Parathyroid adenoma (tissue), 2 donors: ENCODE measurements at regions not wholly inside any gene's neighbourhood (a gene's known extent, or its start where the extent isn't known, plus 50 kb on each side); places are given as distances from the start of the nearest gene placed in this dataset.
A peak's percentile ranks its signal among the peaks of the same experiment; 100 is the strongest.

Experiments used
- H2AFZ ChIP-seq: fragments of 300-600 bp; sonication (generic); one replicate; pipeline ENCODE4 v1.7.0; 2017; ENCODE audit warnings: antibody characterized with exemption, mild to moderate bottlenecking
- H3K27ac ChIP-seq: fragments of 300-600 bp; sonication (generic); one replicate; pipeline ENCODE4 v1.7.0; 2017
- H3K27me3 ChIP-seq: fragments of 300-600 bp; sonication (generic); one replicate; pipeline ENCODE4 v1.7.0; 2017; ENCODE audit warnings: low read length; ENCODE audit not compliant: control insufficient read depth, insufficient read depth
- H3K36me3 ChIP-seq: fragments of 300-600 bp; sonication (generic); one replicate; pipeline ENCODE4 v1.7.0; 2017; ENCODE audit warnings: low read length; ENCODE audit not compliant: control insufficient read depth, insufficient read depth
- H3K4me1 ChIP-seq: fragments of 300-600 bp; sonication (generic); one replicate; pipeline ENCODE4 v1.7.0; 2017; ENCODE audit warnings: control low read depth
- H3K4me2 ChIP-seq: fragments of 300-600 bp; sonication (generic); one replicate; pipeline ENCODE4 v1.7.0; 2017; ENCODE audit warnings: low read length
- H3K4me3 ChIP-seq: fragments of 300-600 bp; sonication (generic); one replicate; pipeline ENCODE4 v1.7.0; 2017; ENCODE audit warnings: low read depth, low read length
- H3K79me2 ChIP-seq: fragments of 300-600 bp; sonication (generic); one replicate; pipeline ENCODE4 v1.7.0; 2017; ENCODE audit warnings: control low read depth
- H3K9ac ChIP-seq: fragments of 300-600 bp; sonication (generic); one replicate; pipeline ENCODE4 v1.7.0; 2017; ENCODE audit warnings: mild to moderate bottlenecking
- H3K9me3 ChIP-seq: fragments of 300-600 bp; sonication (generic); one replicate; pipeline ENCODE4 v1.7.0; 2017; ENCODE audit warnings: low read length; ENCODE audit not compliant: control insufficient read depth
- TF ChIP-seq, protein P1 (sequence below): fragments of 300-600 bp; sonication (generic); IDR thresholded peaks from one replicate; pipeline ENCODE4 v1.7.0; 2017; ENCODE audit warnings: antibody characterized with exemption, mild to moderate bottlenecking
- donor health status: primary hyperparathyroidism.

DNA sequence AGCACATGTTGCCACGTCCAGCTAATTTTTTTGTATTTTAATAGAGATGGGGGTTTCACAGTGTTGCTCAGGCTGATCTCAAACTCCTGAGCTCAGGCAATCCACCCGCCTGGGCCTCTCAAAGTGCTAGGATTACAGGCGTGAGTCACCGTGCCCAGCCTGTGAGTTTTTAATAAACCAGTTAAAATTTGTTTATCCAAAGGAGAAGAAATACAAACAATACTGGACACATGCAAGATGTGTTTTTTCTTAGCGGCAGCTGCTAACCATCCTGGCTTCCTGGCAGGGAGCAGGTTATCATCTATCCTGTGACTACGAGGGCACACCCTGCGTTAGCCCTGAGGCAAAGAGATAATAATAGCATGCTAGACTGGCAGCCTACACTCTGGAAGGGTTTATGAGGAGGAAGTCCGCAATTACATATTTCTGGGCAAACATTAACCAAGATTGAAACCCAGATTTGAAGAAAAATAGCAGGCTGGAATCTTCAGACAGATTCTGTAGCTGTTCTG lies 191.4 kb downstream of the SPRY1 start:
- Histone ChIP-seq H2AFZ (no peak overlapping the region), H3K4me3 (no peak overlapping the region), H3K9me3 (no peaks in the 10 kb centered on the region), H3K4me1 (no peaks in the 10 kb centered on the region), H3K9ac (no peak overlapping the region), H3K36me3 (no peaks in the 10 kb centered on the region), H3K79me2 (no peaks in the 10 kb centered on the region), H3K27me3 (no peaks in the 10 kb centered on the region), H3K4me2 (no peak overlapping the region), H3K27ac (peak overlapping the region; percentile 1)
- TF ChIP-seq, protein P1, sequence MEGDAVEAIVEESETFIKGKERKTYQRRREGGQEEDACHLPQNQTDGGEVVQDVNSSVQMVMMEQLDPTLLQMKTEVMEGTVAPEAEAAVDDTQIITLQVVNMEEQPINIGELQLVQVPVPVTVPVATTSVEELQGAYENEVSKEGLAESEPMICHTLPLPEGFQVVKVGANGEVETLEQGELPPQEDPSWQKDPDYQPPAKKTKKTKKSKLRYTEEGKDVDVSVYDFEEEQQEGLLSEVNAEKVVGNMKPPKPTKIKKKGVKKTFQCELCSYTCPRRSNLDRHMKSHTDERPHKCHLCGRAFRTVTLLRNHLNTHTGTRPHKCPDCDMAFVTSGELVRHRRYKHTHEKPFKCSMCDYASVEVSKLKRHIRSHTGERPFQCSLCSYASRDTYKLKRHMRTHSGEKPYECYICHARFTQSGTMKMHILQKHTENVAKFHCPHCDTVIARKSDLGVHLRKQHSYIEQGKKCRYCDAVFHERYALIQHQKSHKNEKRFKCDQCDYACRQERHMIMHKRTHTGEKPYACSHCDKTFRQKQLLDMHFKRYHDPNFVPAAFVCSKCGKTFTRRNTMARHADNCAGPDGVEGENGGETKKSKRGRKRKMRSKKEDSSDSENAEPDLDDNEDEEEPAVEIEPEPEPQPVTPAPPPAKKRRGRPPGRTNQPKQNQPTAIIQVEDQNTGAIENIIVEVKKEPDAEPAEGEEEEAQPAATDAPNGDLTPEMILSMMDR = no peak

DNA sequence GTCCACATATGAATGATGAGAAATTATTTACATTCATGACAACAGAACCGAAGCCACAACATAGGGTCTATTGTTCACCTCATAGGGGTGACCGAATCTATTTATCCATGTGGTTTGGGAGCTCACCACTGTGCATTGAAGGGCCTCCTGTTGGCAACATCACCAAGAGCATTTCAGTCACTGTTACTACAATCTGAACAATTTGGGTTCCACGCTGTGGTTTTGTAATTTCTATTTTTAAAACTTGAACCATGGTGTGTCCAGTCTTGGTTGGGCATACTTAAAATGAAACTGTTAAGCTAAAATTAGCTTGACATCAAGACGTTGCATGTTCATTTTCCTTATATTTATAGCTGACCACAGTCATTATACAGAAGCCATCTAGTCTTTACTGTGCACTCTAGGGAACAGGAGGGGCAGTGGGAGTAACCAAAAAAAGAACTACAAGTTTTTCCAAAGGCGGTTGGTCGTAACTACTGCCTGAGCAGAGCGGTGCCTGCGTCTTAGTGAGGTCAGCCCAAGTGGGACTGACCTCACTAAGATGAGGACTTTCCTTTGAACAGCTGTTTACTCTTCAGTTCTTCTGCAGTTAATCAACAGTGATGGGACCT lies 192.1 kb downstream of the SPRY1 start:
- H3K4me3 ChIP-seq = no peak overlapping the region
- H3K9ac ChIP-seq = no peak overlapping the region
- H3K79me2 ChIP-seq = no peaks in the 10 kb centered on the region
- TF ChIP-seq, protein P1 = no peak
- H3K27ac ChIP-seq = peak overlapping the region; percentile 1
- no peak overlapping the region for H2AFZ ChIP-seq
- H3K9me3 ChIP-seq = no peaks in the 10 kb centered on the region
- no peaks in the 10 kb centered on the region for H3K4me1 ChIP-seq
- H3K27me3 ChIP-seq = no peaks in the 10 kb centered on the region
- H3K4me2 ChIP-seq = no peak overlapping the region
- H3K36me3 ChIP-seq = no peaks in the 10 kb centered on the region

DNA sequence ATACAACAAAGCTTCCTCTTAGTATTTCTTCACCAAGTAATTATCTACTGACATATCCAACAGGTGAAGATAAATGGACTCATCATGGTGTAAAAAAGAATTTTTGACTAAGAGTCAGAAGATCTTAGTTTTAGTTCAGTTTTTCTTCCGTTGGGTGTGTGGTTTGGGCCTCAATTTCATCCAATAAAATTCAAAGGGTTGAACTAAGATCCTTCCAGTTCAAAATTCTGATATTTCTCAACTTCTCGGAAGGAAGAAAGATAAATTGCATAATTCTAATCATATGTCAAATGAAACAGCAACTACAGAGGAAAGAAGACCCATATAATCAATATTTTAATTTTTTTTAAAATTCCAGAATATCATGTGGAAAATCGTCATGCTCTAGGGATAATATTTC lies 192.7 kb downstream of the SPRY1 start:
- Histone ChIP-seq H3K4me3 (no peak overlapping the region), H2AFZ (no peak overlapping the region), H3K9ac (no peak overlapping the region), H3K79me2 (no peaks in the 10 kb centered on the region), H3K36me3 (no peaks in the 10 kb centered on the region), H3K4me1 (no peaks in the 10 kb centered on the region), H3K4me2 (no peak overlapping the region), H3K27ac (no peak overlapping the region), H3K9me3 (no peaks in the 10 kb centered on the region), H3K27me3 (no peaks in the 10 kb centered on the region)
- TF ChIP-seq, protein P1 = no peak

DNA sequence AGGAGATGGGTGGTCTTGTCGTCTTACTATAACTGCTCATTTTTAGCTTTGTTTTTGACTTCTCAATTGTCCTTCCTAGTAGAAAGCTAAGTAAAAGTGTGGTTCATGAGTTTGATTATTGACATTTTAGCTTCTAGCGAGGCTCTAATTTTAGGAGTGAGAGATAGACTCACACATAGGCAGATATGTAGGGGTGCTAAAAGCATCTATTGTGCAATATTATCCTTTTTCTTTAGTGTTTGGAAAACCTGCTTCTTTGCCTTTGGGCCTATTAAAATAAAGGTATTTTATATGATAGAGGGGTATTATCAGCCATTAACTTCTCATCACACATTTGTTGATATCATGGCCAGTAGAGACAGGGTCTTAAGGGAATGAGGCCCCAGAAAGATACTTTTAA lies 195.3 kb downstream of the SPRY1 start:
- no peaks in the 10 kb centered on the region for H3K79me2 ChIP-seq
- H3K27me3 ChIP-seq = no peaks in the 10 kb centered on the region
- no peak overlapping the region for H2AFZ ChIP-seq
- no peaks in the 10 kb centered on the region for H3K4me1 ChIP-seq
- H3K9ac ChIP-seq = no peak overlapping the region
- no peak overlapping the region for H3K27ac ChIP-seq
- no peaks in the 10 kb centered on the region for H3K36me3 ChIP-seq
- H3K9me3 ChIP-seq = no peaks in the 10 kb centered on the region
- no peak overlapping the region for H3K4me2 ChIP-seq
- H3K4me3 ChIP-seq = no peak overlapping the region
- TF ChIP-seq, protein P1 = no peak

DNA sequence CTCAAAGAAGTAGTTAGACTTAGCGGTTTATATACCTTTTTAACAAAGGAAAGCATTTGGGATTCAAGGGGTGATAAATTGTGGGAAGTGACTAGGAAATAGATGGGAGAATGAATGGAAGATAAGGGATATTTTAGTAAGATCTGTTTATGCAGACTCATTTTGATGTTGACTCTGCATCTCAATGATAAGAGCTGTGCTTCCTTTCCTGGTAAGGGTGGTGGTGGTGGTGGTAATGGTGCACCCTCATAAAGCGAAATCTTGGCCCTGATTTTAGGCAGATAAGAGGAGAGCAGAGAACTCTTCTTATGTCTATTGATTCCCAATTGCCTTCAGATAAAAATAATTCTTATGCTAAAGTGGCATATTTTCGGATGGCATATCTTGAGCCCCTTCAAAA lies 197.1 kb downstream of the SPRY1 start:
- H2AFZ ChIP-seq = no peak overlapping the region
- TF ChIP-seq, protein P1 = no peak
- H3K9ac ChIP-seq = no peak overlapping the region
- H3K4me2 ChIP-seq = no peak overlapping the region
- no peaks in the 10 kb centered on the region for H3K9me3 ChIP-seq
- no peaks in the 10 kb centered on the region for H3K36me3 ChIP-seq
- H3K27ac ChIP-seq = no peak overlapping the region
- H3K4me1 ChIP-seq = no peaks in the 10 kb centered on the region
- no peak overlapping the region for H3K4me3 ChIP-seq
- no peaks in the 10 kb centered on the region for H3K27me3 ChIP-seq
- no peaks in the 10 kb centered on the region for H3K79me2 ChIP-seq
